ENCODE measurements at regions not wholly inside any gene's neighbourhood (a gene's known extent, or its start where the extent isn't known, plus 50 kb on each side); places are given as distances from the start of the nearest gene placed in this dataset.

- DNase-seq, result no peak
These were observed 772.1 kb upstream of the RBFOX1 start for GRCh38 chr16:6560306-6561100.

DNA sequence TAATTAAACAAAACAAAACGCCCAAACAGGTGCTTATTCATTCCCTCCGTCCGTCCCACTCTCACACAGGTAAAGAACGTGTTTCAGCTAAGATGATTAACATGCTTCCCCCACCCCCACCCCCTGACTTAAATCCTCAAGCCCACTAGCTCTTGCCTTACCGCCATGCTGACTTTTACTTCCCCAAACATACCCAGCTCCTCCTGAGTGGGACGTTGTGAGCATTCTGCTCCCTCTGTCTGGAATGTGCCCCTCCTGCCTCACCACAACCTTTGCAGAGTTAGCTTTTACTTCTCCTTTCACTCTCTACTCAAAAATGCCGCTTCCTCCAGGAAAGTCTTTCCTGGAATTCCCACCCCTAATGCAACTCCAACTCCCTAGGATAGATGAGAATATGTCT lies 774.0 kb upstream of the RBFOX1 start:
- DNase-seq, result no peak

- DNase-seq, result no peak
These were observed 774.5 kb upstream of the RBFOX1 start for GRCh38 chr16:6558126-6558525.

DNA sequence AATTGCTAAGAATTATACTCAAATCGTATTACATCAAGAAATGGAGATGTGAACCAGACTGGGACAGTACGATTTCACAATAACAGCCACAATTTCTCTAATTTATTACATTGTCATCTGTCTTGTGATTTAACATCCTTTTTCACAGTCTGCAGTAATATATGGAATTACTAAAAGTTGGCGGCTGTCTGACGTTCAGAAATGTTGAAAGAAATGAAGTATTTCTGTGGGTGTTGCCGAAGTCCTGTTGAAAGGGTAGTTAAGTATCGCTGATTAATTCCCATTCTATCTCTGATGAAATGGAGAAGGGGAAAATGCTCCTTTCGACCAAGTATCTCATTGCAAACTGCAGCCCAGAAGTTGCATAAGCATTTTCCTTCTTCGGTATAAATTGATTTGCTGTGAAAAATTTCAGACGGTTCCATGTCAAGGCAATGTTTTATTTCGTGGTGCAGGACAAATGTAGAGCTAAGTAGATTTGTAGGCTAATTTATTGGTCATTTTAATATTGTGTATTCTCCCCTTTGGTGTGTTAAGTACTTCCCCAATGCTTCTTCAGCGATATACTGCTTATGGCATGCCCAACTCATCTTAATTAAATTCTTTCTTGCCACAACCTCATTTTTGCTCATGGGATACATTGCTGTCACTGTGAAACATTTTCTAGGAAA lies 775.2 kb upstream of the RBFOX1 start:
- no peak for DNase-seq

DNA sequence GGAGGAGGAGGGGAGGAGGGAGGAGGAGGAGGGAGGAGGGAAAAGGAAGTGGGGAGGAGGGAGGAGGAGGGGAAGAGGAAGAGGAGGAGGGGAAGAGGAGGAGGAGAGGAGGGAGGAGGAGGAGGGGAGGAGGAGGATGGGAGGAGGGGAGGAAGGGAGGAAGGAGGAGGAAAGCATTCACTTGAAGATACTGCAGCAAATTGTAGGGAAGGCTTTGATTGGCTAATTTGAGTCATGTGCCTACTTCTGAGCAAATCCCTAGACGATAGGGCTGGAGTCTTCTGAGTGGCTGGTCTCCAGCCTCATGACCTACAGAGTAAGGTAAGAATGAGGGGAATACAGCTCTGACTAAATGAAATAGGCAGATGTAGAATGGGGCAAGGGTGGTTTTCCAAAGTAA lies 783.2 kb upstream of the RBFOX1 start:
- no peak for DNase-seq

DNA sequence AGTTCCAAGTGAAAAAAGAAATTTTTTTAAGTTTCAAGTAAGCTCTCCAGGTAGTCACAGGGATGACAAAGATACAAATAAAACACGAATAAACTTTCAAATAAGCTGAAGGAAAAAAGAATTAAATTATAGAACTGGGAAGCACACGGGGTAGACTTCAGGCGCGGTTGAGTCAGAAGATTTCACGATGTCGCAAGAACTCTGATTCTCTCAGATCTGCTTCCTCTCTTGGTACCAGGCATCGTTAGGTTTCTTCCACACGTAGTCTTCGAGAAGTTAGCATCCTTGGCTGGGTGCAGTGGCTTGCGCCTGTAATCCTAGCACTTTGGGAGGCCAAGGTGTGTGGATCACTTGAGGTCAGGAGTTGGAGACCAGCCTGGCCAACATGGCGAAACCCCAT lies 784.1 kb upstream of the RBFOX1 start:
- no peak for DNase-seq

GRCh38 chr16:6547131-6547530 lies 785.5 kb upstream of the RBFOX1 start:
- DNase-seq, result no peak

DNA sequence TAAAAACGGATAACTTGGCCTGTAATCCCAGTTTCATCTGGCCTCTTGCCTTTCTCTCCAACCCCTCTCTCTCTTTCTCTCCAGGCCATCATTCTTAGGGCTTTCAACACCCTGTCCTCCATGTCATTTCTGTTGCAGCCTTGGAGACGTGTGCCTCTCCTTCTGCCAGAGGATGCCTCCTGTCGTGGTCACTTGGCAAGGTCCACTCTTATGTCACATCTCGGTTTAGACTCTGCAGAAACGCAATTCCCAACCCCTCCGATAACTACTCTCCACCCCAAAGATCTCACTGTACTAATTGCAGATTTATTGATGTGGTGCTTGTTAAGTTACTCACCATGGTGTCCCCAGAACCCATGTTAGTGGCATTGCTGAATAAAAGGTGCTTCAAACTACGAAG lies 787.3 kb upstream of the RBFOX1 start:
- no peak for DNase-seq

DNA sequence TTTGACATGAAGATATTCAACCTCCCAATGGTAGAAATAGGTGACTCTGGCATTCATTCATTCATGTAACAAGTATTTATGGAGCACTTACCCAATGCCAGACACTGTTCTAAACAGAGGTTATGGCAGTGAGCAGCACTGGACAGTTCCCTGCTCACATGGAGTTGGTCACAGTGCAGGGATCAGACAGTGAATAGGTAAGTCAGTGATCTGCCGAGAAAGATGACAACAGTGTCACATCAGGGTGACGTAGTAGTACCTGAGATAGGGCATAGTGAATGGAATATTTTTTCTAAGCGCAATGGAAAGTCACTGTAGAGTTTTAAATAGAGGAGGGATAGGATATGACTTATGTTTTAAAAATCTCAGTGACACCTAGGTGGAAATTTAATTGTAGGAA lies 791.4 kb upstream of the RBFOX1 start:
- no peak for DNase-seq

GRCh38 chr16:6536411-6536810 lies 796.2 kb upstream of the RBFOX1 start:
- DNase-seq, result no peak

- no peak for DNase-seq
These were observed 801.6 kb upstream of the RBFOX1 start for GRCh38 chr16:6531067-6531466.

- DNase-seq, result no peak
These were observed 804.4 kb upstream of the RBFOX1 start for GRCh38 chr16:6528217-6528616.

DNA sequence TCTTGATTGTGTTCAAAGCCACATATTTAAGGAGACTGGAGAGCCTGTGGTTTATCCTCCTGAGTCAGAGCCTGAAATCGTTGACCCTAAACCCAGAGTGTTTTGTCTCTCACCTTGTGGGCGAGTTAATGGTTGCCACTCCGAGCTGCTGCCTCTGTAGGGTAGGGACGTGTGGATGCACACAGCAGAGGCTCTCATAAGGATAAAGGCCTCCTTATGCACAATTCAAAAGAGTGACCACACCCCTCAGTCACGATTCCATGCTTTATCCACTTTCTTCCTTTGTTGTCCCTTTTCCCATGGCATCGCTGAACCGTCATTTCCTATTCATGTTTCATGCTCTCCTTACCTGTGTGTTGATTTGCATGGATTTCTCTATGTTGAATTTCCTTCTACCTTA lies 805.0 kb upstream of the RBFOX1 start:
- DNase-seq, result no peak

DNA sequence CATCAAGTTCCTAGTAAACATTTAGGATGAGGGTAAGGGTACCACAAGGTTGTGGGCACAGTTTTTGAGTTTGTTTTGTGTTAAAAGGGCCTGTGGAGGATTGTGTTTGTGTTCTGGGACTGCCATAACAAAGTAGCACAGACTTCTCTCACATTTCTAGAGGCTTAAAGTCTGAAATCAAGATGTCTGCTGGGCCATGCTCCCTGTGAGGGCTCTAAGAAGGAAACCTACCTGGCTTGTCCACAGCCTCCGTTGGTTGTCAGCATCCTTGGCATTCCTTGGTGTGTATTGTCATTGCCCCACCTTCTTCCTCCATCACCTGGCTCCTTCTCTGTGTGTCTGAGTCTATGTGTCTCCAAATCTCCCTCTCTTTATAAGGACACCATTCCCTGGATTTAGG lies 808.1 kb upstream of the RBFOX1 start:
- no peak for DNase-seq

DNA sequence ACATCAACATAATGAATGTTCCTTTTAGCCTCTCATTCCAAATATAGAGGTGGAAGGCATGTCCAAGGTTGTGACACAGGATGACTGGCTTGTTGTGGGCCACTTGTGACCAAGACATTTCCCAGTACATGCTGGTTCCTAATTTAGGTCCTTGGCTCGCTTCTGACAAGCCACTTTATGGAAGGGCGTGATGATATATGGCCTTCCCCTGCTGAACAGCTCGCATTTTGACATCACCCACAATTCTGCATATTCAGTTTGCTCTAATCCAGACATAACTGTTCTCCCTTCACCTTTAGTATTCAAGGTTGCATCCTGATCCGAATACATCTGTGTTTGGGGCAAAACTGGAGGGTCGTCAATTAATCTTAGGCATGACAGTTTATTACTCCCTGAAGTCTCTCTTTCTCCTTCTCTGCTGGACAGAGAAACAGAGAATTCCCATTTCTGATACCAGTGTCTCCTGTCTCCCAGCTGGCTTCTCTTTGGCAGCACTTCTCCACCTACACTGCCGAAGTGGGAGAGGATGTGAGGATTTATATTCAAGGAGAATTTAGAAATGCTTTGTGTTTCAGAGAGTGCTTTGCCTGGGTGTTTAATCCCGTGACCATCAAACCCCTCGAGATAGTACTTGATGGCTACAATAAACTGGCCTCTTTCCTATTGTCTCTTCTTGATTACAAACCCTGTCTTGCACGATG lies 815.5 kb upstream of the RBFOX1 start:
- DNase-seq, result no peak

- no peak for DNase-seq
These were observed 820.1 kb upstream of the RBFOX1 start for GRCh38 chr16:6512512-6512911.

DNA sequence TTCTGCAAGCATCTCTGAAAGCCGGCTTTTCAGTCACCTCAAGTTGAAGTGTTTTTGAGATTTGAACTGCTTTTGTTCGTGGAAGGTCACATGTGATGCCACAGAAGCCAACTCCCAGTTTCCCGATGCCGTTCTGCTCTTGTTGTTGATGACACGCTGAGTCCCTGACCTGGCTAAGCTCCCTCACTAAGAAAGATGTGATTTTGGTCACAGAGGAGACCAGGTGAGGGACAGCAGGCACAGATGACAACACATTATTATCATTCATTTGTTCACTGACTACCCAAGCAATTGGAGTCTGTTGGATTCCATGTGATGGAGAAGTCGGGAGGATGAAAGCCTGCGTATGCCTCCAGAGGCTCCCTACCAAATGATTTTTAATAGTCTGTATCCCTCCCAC lies 822.4 kb upstream of the RBFOX1 start:
- DNase-seq, result no peak

DNA sequence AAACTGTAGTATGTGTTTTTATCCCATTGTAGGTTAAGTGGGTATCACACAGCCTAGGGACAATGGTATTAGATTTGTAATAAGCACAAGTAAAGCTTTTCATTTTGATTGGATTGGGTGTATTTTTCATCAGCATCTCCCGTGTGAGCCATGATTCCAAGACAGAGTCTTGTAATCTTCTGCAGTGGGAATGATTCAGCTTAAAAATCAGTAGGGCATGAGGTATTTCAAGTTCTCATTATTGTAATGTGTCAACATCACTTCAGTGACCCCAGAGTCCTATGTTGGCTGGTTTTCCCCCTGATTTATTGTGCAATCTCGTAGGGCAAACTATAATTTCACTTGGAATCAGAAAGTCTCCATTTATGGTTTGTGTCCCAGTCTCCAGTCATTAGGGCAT lies 833.2 kb upstream of the RBFOX1 start:
- no peak for DNase-seq

GRCh38 chr16:6498858-6499257 lies 833.8 kb upstream of the RBFOX1 start:
- no peak for DNase-seq

- no peak for DNase-seq
These were observed 835.6 kb upstream of the RBFOX1 start for GRCh38 chr16:6496996-6497395.

- DNase-seq, result no peak
These were observed 837.0 kb upstream of the RBFOX1 start for GRCh38 chr16:6495486-6496210.

- no peak for DNase-seq
These were observed 837.9 kb upstream of the RBFOX1 start for GRCh38 chr16:6494716-6495115.

GRCh38 chr16:6493555-6493954 lies 839.1 kb upstream of the RBFOX1 start:
- no peak for DNase-seq

All from activated CD4-positive, alpha-beta T cell treated with anti-CD3 and anti-CD28 coated beads, Interleukin-2, amount 50 U/mL, for 4 hours (primary cell).